AG04449 (cell line): ENCODE measurements at regions not wholly inside any gene's neighbourhood (a gene's known extent, or its start where the extent isn't known, plus 50 kb on each side); places are given as distances from the start of the nearest gene placed in this dataset.

Experiments used
- CTCF ChIA-PET: fragments of 350-600 bp; formaldehyde crosslinking; extraction: SDS; loops from one replicate; lab custom pipeline; 2021; ENCODE audit warnings: antibody characterized with exemption; lab: Yijun Ruan, JAX
- POLR2A ChIA-PET: fragments of 400-600, 350-600 bp; formaldehyde crosslinking; extraction: SDS; loops from one replicate; lab custom pipeline; 2020; ENCODE audit warnings: antibody characterized with exemption, inconsistent platforms; lab: Yijun Ruan, JAX
- DNase-seq: peaks from one replicate; pipeline ENCODE4 v3.0.0-alpha.2; 2010; ENCODE audit warnings: low read depth, low spot score
- H3K4me3 ChIP-seq: 2 replicates; pipeline ENCODE4 v1.5.1; 2011; ENCODE audit warnings: low read depth, mild to moderate bottlenecking, control low read depth, low read length
- TF ChIP-seq, protein P1 (sequence below): IDR thresholded peaks from one replicate; pipeline ENCODE4 v1.5.1; 2011; ENCODE audit warnings: mild to moderate bottlenecking, moderate library complexity, low read length, control low read depth, inconsistent platforms; ENCODE audit not compliant: insufficient read depth; ENCODE audit errors: missing control alignments

GRCh38 chr6:145423936-145424335 lies 311.4 kb downstream of the EPM2A start:
- ChIA-PET POLR2A (no interaction called here), CTCF (no interaction called here)
- DNase-seq, result no peak
- no peak overlapping the region for H3K4me3 ChIP-seq
- TF ChIP-seq, protein P1, sequence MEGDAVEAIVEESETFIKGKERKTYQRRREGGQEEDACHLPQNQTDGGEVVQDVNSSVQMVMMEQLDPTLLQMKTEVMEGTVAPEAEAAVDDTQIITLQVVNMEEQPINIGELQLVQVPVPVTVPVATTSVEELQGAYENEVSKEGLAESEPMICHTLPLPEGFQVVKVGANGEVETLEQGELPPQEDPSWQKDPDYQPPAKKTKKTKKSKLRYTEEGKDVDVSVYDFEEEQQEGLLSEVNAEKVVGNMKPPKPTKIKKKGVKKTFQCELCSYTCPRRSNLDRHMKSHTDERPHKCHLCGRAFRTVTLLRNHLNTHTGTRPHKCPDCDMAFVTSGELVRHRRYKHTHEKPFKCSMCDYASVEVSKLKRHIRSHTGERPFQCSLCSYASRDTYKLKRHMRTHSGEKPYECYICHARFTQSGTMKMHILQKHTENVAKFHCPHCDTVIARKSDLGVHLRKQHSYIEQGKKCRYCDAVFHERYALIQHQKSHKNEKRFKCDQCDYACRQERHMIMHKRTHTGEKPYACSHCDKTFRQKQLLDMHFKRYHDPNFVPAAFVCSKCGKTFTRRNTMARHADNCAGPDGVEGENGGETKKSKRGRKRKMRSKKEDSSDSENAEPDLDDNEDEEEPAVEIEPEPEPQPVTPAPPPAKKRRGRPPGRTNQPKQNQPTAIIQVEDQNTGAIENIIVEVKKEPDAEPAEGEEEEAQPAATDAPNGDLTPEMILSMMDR, result no peak

GRCh38 chr6:145427232-145427631 lies 308.1 kb downstream of the EPM2A start:
- ChIA-PET POLR2A (no interaction called here), CTCF (no interaction called here)
- TF ChIP-seq, protein P1, result no peak
- H3K4me3 ChIP-seq, result no peak overlapping the region
- DNase-seq, result no peak

- CTCF ChIA-PET, result no interaction called here
- no peak for DNase-seq
- POLR2A ChIA-PET, result no interaction called here
- no peak overlapping the region for H3K4me3 ChIP-seq
- TF ChIP-seq, protein P1, result no peak
Observed at GRCh38 chr6:145428706-145429105, 306.6 kb downstream of the EPM2A start.

GRCh38 chr6:145442110-145442509 lies 293.2 kb downstream of the EPM2A start:
- ChIA-PET POLR2A (no interaction called here), CTCF (no interaction called here)
- no peak overlapping the region for H3K4me3 ChIP-seq
- DNase-seq, result no peak
- TF ChIP-seq, protein P1, result no peak

DNA sequence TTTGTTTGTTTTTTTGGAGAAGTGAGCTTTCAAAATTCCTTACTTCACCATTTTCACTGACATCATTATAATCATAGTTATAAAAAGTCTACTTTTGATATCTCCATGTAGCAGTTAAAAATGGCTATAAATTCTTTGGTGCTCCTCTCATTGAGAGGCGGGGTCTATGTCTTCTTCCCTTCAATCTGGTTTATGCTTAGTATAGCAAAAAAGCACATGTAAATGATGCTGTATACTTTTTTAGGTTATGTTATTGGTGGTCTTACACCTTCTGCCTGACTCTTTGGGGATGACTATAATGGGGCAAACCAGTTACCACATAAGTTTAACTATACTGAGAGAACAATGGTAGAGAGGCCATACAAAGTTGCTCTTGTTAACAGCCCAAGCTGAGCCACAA lies 289.6 kb downstream of the EPM2A start:
- DNase-seq, result no peak
- ChIA-PET CTCF (no interaction called here), POLR2A (no interaction called here)
- H3K4me3 ChIP-seq, result no peak overlapping the region
- TF ChIP-seq, protein P1, result no peak

GRCh38 chr6:145451029-145451428 lies 284.3 kb downstream of the EPM2A start:
- DNase-seq, result no peak
- no peak overlapping the region for H3K4me3 ChIP-seq
- TF ChIP-seq, protein P1, result no peak
- POLR2A ChIA-PET, result no interaction called here
- CTCF ChIA-PET, result no interaction called here
